ENCODE measurements at regions not wholly inside any gene's neighbourhood (a gene's known extent, or its start where the extent isn't known, plus 50 kb on each side); places are given as distances from the start of the nearest gene placed in this dataset.

- Histone ChIP-seq H3K36me3 (ENCODE audit: control insufficient read depth in 2 of 2, insufficient read depth in 1 of 2, low read length in 2 of 2) (no peaks in the 10 kb centered on the region), H3K27ac (ENCODE audit: extremely low read depth, low read depth, low read length) (no peak overlapping the region), H3K9me3 (ENCODE audit: control insufficient read depth, insufficient read depth, low read depth, low read length) (no peaks in the 10 kb centered on the region), H3K4me3 (ENCODE audit: low read depth, low read length) (no peak overlapping the region), H3K4me1 (ENCODE audit: control insufficient read depth, insufficient read depth, low read length) (peaks cover 3% of the 10 kb centered on the region; the same call in 1 of the 2 replicates)
- TF ChIP-seq ZBTB49 (tag by site-specific recombination; IDR thresholded peaks at IDR 0.05; ENCODE audit: low read depth) (no peak), ZNF140 (tag by site-specific recombination; IDR thresholded peaks at IDR 0.05) (no peak), ZNF23 (tag by site-specific recombination; IDR thresholded peaks at IDR 0.05; ENCODE audit: borderline replicate concordance) (no peak), ZNF221 (tag by site-specific recombination; IDR thresholded peaks at IDR 0.05; ENCODE audit: borderline replicate concordance) (no peak), ZNF280D (tag by site-specific recombination; IDR thresholded peaks at IDR 0.05) (no peak), TCF7L2 (IDR thresholded peaks at IDR 0.05; ENCODE audit: borderline replicate concordance, low read depth, low read length) (no peak), ZNF398 (tag by site-specific recombination; IDR thresholded peaks at IDR 0.05) (no peak), ATF2 (tag by site-specific recombination; IDR thresholded peaks at IDR 0.05; ENCODE audit: low read depth) (no peak), RBAK (tag by site-specific recombination; IDR thresholded peaks at IDR 0.05) (no peak), ZNF157 (tag by site-specific recombination; IDR thresholded peaks at IDR 0.05) (no peak), ZNF292 (tag by site-specific recombination; IDR thresholded peaks at IDR 0.05; ENCODE audit: borderline replicate concordance, low read depth) (no peak), ZBTB20 (tag by site-specific recombination; IDR thresholded peaks at IDR 0.05) (no peak), ZNF404 (tag by site-specific recombination; IDR thresholded peaks at IDR 0.05) (no peak), ZNF624 (tag by site-specific recombination; IDR thresholded peaks at IDR 0.05) (no peak), GLI2 (tag by site-specific recombination; IDR thresholded peaks at IDR 0.05; ENCODE audit: borderline replicate concordance, low read depth) (no peak), ZNF621 (tag by site-specific recombination; IDR thresholded peaks at IDR 0.05) (no peak), BCL11A (tag by site-specific recombination; IDR thresholded peaks at IDR 0.05; ENCODE audit: low read depth) (no peak), KLF7 (tag by site-specific recombination; IDR thresholded peaks at IDR 0.05; ENCODE audit: borderline replicate concordance) (no peak)
- POLR2A ChIA-PET = no interaction called here
- CTCF ChIA-PET = interaction anchor here (0.7 kb wide), 1 partner anchor 319 kb away, joined by 4 read pairs; no protein-coding TSS in a partner anchor
Measured at GRCh38 chr5:68370196-68370595, 154.6 kb downstream of the PIK3R1 start.
